ENCODE measurements at regions not wholly inside any gene's neighbourhood (a gene's known extent, or its start where the extent isn't known, plus 50 kb on each side); places are given as distances from the start of the nearest gene placed in this dataset.

- no peaks in the 10 kb centered on the region for H3K27me3 Mint-ChIP-seq (ENCODE audit: unreplicated experiment)
- H3K36me3 Mint-ChIP-seq (ENCODE audit: unreplicated experiment) = no peaks in the 10 kb centered on the region
- H3K4me1 Mint-ChIP-seq (ENCODE audit: low read depth, unreplicated experiment) = no peaks in the 10 kb centered on the region
- DNase-seq = no peak
- no peak for TF ChIP-seq CTCF (IDR thresholded peaks at IDR 0.05; ENCODE audit: partially characterized antibody, unreplicated experiment)
- no peak overlapping the region for H3K27ac Mint-ChIP-seq (ENCODE audit: unreplicated experiment)
- H3K4me3 Mint-ChIP-seq (ENCODE audit: unreplicated experiment) = no peak overlapping the region
- peaks cover 1% of the 10 kb centered on the region for H3K9me3 Mint-ChIP-seq (ENCODE audit: unreplicated experiment)
Observed at GRCh38 chr17:37825851-37826250, 81.0 kb upstream of the HNF1B start.

- TF ChIP-seq CTCF (IDR thresholded peaks at IDR 0.05; ENCODE audit: partially characterized antibody, unreplicated experiment) = no peak
- no peaks in the 10 kb centered on the region for H3K27me3 Mint-ChIP-seq (ENCODE audit: unreplicated experiment)
- H3K36me3 Mint-ChIP-seq (ENCODE audit: unreplicated experiment) = no peaks in the 10 kb centered on the region
- H3K4me1 Mint-ChIP-seq (ENCODE audit: low read depth, unreplicated experiment) = no peaks in the 10 kb centered on the region
- H3K9me3 Mint-ChIP-seq (ENCODE audit: unreplicated experiment) = peaks cover 1% of the 10 kb centered on the region
- DNase-seq = no peak
- H3K4me3 Mint-ChIP-seq (ENCODE audit: unreplicated experiment) = no peak overlapping the region
- H3K27ac Mint-ChIP-seq (ENCODE audit: unreplicated experiment) = no peak overlapping the region
Observed at GRCh38 chr17:37824534-37825485, 80.0 kb upstream of the HNF1B start.

GRCh38 chr17:37823996-37824395, 79.1 kb upstream of the HNF1B start:
- H3K27me3 Mint-ChIP-seq (ENCODE audit: unreplicated experiment) = no peaks in the 10 kb centered on the region
- no peaks in the 10 kb centered on the region for H3K4me1 Mint-ChIP-seq (ENCODE audit: low read depth, unreplicated experiment)
- no peaks in the 10 kb centered on the region for H3K36me3 Mint-ChIP-seq (ENCODE audit: unreplicated experiment)
- no peak overlapping the region for H3K4me3 Mint-ChIP-seq (ENCODE audit: unreplicated experiment)
- peaks cover 1% of the 10 kb centered on the region for H3K9me3 Mint-ChIP-seq (ENCODE audit: unreplicated experiment)
- no peak overlapping the region for H3K27ac Mint-ChIP-seq (ENCODE audit: unreplicated experiment)
- no peak for DNase-seq
- TF ChIP-seq CTCF (IDR thresholded peaks at IDR 0.05; ENCODE audit: partially characterized antibody, unreplicated experiment) = no peak

GRCh38 chr17:37820995-37821713, 76.3 kb upstream of the HNF1B start:
- H3K27me3 Mint-ChIP-seq (ENCODE audit: unreplicated experiment) = peaks cover 1% of the 10 kb centered on the region
- DNase-seq = no peak
- H3K4me3 Mint-ChIP-seq (ENCODE audit: unreplicated experiment) = no peak overlapping the region
- no peak overlapping the region for H3K27ac Mint-ChIP-seq (ENCODE audit: unreplicated experiment)
- no peaks in the 10 kb centered on the region for H3K4me1 Mint-ChIP-seq (ENCODE audit: low read depth, unreplicated experiment)
- no peaks in the 10 kb centered on the region for H3K36me3 Mint-ChIP-seq (ENCODE audit: unreplicated experiment)
- no peaks in the 10 kb centered on the region for H3K9me3 Mint-ChIP-seq (ENCODE audit: unreplicated experiment)
- TF ChIP-seq CTCF (IDR thresholded peaks at IDR 0.05; ENCODE audit: partially characterized antibody, unreplicated experiment) = no peak

Measured in glutamatergic neuron (in vitro differentiated cells).